Keratinocyte (primary cell): ENCODE measurements at regions not wholly inside any gene's neighbourhood (a gene's known extent, or its start where the extent isn't known, plus 50 kb on each side); places are given as distances from the start of the nearest gene placed in this dataset.

Experiments used
- DNase-seq: peaks from one replicate; pipeline ENCODE4 v3.0.0-alpha.2; 2011; ENCODE audit warnings: low read depth, missing footprints, low spot score
- FAIRE-seq: peaks from 2 replicates; lab custom pipeline; 2011; peaks lifted over from hg19 to GRCh38; lab: Jason Lieb, UNC
- H2AFZ ChIP-seq: 2 replicates; pipeline ENCODE4 v1.6.0; 2012; ENCODE audit warnings: low read length, control low read depth, inconsistent platforms; ENCODE audit not compliant: control insufficient read depth
- H3K27ac ChIP-seq: 2 replicates; pipeline ENCODE4 v1.5.1; 2011; ENCODE audit warnings: low read length; ENCODE audit not compliant: control insufficient read depth, insufficient read depth
- H3K27me3 ChIP-seq: 3 replicates; pipeline ENCODE4 v1.6.0; 2011; ENCODE audit warnings: low read length; ENCODE audit not compliant: control insufficient read depth, insufficient read depth; ENCODE audit errors: extremely low read depth
- H3K36me3 ChIP-seq, 2 experiments: 2 replicates in 1 of 2; 3 replicates in 1 of 2; pipeline ENCODE4 v1.5.1; 2011; ENCODE audit warnings: low read length in 2 of 2, mild to moderate bottlenecking in 1 of 2; ENCODE audit not compliant: control insufficient read depth in 2 of 2, insufficient read depth in 2 of 2; ENCODE audit errors: extremely low read depth in 1 of 2
- H3K4me1 ChIP-seq: 3 replicates; pipeline ENCODE4 v1.5.1; 2011; ENCODE audit warnings: low read length; ENCODE audit not compliant: control insufficient read depth, insufficient read depth; ENCODE audit errors: extremely low read depth
- H3K4me2 ChIP-seq: 3 replicates; pipeline ENCODE4 v1.6.0; 2011; ENCODE audit warnings: low read depth, low read length; ENCODE audit not compliant: control insufficient read depth, insufficient read depth; ENCODE audit errors: extremely low read depth
- H3K4me3 ChIP-seq, 3 experiments: fragments of 200-600 bp in 1 of 3; sonication (generic) in 1 of 3; 2 replicates in 2 of 3; 3 replicates in 1 of 3; pipeline ENCODE4 v1.5.1; 2011 to 2016; ENCODE audit warnings: low read length in 3 of 3, mild to moderate bottlenecking in 3 of 3, control low read depth in 2 of 3, inconsistent platforms in 1 of 3, low read depth in 1 of 3, mixed read lengths in 1 of 3, mixed run types in 1 of 3, moderate library complexity in 1 of 3; ENCODE audit not compliant: control insufficient read depth in 2 of 3, insufficient read depth in 2 of 3; ENCODE audit errors: extremely low read depth in 1 of 3
- H3K79me2 ChIP-seq: 2 replicates; pipeline ENCODE4 v1.6.0; 2012; ENCODE audit warnings: low read length; ENCODE audit not compliant: control insufficient read depth, insufficient read depth
- H3K9ac ChIP-seq: 3 replicates; pipeline ENCODE4 v1.6.0; 2011; ENCODE audit warnings: low read length; ENCODE audit not compliant: control insufficient read depth, insufficient read depth; ENCODE audit errors: extremely low read depth
- H3K9me1 ChIP-seq: 3 replicates; pipeline ENCODE4 v1.6.0; 2011; ENCODE audit warnings: low read length; ENCODE audit not compliant: control insufficient read depth, insufficient read depth; ENCODE audit errors: extremely low read depth
- H3K9me3 ChIP-seq: 2 replicates; pipeline ENCODE4 v1.5.1; 2012; ENCODE audit warnings: low read depth, low read length; ENCODE audit not compliant: control insufficient read depth
- H4K20me1 ChIP-seq: 3 replicates; pipeline ENCODE4 v1.6.0; 2011; ENCODE audit warnings: low read length; ENCODE audit not compliant: control insufficient read depth, insufficient read depth; ENCODE audit errors: extremely low read depth
- EZH2 ChIP-seq: IDR thresholded peaks from one replicate; pipeline ENCODE4 v1.6.1; 2012; ENCODE audit warnings: inconsistent platforms, mild to moderate bottlenecking, low read length, moderate library complexity
- dilution Hi-C: fragments of 300-500 bp; cut with MboI; formaldehyde crosslinking; loops from one replicate; pipeline ENCODE4 v1.7.0; 2020; ENCODE audit warnings: low sequenced_read_pairs; ENCODE audit not compliant: extremely low pct_ligation_motif_present
- TF ChIP-seq, protein P1 (sequence below), 3 experiments: IDR thresholded peaks in 1 of 3; conservative IDR thresholded peaks in 1 of 3; optimal IDR thresholded peaks in 1 of 3; 2 replicates in 2 of 3; 3 replicates in 1 of 3; pipeline versions ENCODE3 to v1.5.1; 2011; ENCODE audit warnings: low read length in 3 of 3, mild to moderate bottlenecking in 3 of 3, moderate library complexity in 2 of 3, control low read depth in 1 of 3, inconsistent platforms in 1 of 3; ENCODE audit not compliant: insufficient read depth in 2 of 3; ENCODE audit errors: extremely low read depth in 1 of 3

GRCh38 chr1:195481293-195481692 is 1126.9 kb downstream of the KCNT2 start:
- no peak overlapping the region for H3K4me3 ChIP-seq
- H4K20me1 ChIP-seq = no peaks in the 10 kb centered on the region
- no peaks in the 10 kb centered on the region for H3K9me3 ChIP-seq
- DNase-seq = no peak
- no peak overlapping the region for H3K9ac ChIP-seq
- no peaks in the 10 kb centered on the region for H3K79me2 ChIP-seq
- H3K4me1 ChIP-seq = no peaks in the 10 kb centered on the region
- no peak for FAIRE-seq
- H3K27me3 ChIP-seq = no peaks in the 10 kb centered on the region
- TF ChIP-seq, protein P1, sequence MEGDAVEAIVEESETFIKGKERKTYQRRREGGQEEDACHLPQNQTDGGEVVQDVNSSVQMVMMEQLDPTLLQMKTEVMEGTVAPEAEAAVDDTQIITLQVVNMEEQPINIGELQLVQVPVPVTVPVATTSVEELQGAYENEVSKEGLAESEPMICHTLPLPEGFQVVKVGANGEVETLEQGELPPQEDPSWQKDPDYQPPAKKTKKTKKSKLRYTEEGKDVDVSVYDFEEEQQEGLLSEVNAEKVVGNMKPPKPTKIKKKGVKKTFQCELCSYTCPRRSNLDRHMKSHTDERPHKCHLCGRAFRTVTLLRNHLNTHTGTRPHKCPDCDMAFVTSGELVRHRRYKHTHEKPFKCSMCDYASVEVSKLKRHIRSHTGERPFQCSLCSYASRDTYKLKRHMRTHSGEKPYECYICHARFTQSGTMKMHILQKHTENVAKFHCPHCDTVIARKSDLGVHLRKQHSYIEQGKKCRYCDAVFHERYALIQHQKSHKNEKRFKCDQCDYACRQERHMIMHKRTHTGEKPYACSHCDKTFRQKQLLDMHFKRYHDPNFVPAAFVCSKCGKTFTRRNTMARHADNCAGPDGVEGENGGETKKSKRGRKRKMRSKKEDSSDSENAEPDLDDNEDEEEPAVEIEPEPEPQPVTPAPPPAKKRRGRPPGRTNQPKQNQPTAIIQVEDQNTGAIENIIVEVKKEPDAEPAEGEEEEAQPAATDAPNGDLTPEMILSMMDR (optimal IDR thresholded peaks at IDR 0.05 in 1 of 3, IDR thresholded peaks at IDR 0.05 in 1 of 3, conservative IDR thresholded peaks at IDR 0.05 in 1 of 3; ENCODE audit: extremely low read depth in 1 of 3, insufficient read depth in 2 of 3, low read length in 3 of 3) = no peak
- no peak for TF ChIP-seq EZH2
- no peaks in the 10 kb centered on the region for H3K9me1 ChIP-seq
- H3K36me3 ChIP-seq = no peaks in the 10 kb centered on the region
- no peak overlapping the region for H3K4me2 ChIP-seq
- H3K27ac ChIP-seq = no peak overlapping the region
- dilution Hi-C loops = no loop called here
- no peak overlapping the region for H2AFZ ChIP-seq

DNA sequence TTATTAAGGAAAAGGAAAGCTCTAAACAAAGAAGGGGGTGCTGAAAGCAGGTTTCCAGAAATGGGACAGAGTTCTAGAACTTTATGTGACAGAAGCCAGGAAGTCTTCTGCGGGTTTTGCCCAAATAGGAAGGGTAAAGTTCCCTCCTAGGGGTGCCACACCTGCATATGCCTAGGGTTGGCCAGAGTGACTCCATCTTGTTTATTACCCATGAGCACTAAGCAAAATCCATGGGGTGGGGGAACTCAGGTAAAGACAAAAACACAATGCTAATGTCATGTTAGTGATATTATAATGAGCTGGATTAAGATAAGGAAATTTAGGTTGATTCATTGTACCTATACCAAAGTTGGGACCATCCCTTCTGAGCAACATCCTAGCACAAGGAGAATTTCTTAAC is 1132.7 kb downstream of the KCNT2 start:
- Histone ChIP-seq H3K9me1 (no peaks in the 10 kb centered on the region), H3K27me3 (no peaks in the 10 kb centered on the region), H3K4me3 (no peak overlapping the region), H4K20me1 (no peaks in the 10 kb centered on the region), H3K4me2 (no peak overlapping the region), H3K9ac (no peak overlapping the region), H3K9me3 (no peaks in the 10 kb centered on the region), H2AFZ (no peak overlapping the region), H3K79me2 (no peaks in the 10 kb centered on the region), H3K36me3 (no peaks in the 10 kb centered on the region), H3K27ac (no peak overlapping the region), H3K4me1 (no peaks in the 10 kb centered on the region)
- dilution Hi-C loops = no loop called here
- DNase-seq (no peak), FAIRE-seq (no peak)
- TF ChIP-seq, protein P1 (optimal IDR thresholded peaks at IDR 0.05 in 1 of 3, IDR thresholded peaks at IDR 0.05 in 1 of 3, conservative IDR thresholded peaks at IDR 0.05 in 1 of 3; ENCODE audit: extremely low read depth in 1 of 3, insufficient read depth in 2 of 3, low read length in 3 of 3) = no peak
- TF ChIP-seq EZH2 = no peak
